Testis (tissue), 2 donors: ENCODE measurements at regions not wholly inside any gene's neighbourhood (a gene's known extent, or its start where the extent isn't known, plus 50 kb on each side); places are given as distances from the start of the nearest gene placed in this dataset.

Experiments
- POLR2A ChIP-seq: fragments of 450-650 bp; IDR thresholded peaks from one replicate; pipeline ENCODE4 v1.6.1; 2017; ENCODE audit warnings: antibody characterized with exemption, mild to moderate bottlenecking, moderate library complexity
- TF ChIP-seq, protein P1 (sequence below), 3 experiments: fragments of 450-650 bp in 2 of 3; fragments of 200-600 bp in 1 of 3; sonication (generic) in 1 of 3; IDR thresholded peaks; one replicate each; pipeline ENCODE4 v1.5.1; 2016 to 2019; ENCODE audit warnings: antibody characterized with exemption in 3 of 3, mild to moderate bottlenecking in 2 of 3, moderate library complexity in 1 of 3

DNA sequence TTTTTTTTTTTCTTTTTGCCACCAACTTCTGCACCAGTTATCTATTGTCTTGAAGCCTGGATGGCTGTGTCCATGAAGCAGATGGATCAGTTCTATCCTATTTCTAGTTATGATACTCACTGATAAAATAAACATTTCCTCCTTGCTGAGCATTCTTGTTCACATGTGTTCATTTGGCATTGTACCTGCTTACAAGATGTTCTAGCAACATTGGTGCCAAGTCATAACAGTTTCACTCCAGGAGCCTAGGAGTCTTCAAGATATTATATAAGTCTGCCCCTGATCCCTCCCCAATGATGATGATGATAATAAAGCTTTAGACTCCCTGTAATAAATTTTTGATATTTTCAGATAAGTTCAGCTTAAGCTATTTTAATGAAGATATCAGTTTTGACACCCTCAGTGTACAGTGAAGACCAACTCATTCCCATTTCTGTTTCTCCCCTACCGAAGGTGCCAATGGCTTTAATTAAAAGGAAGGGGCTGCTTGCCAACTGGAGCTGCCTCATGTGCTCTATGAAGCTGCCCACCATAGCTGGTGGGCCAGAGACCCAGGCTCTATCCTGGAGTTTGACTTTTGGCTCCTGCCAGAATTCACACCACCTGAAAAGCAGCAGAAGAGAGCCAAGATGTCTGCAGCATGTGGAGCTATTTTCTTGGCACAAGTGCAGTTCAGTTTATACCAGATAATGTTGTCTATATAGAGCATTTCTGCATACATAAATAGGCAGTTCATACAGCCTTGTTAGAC lies 265.4 kb upstream of the TET2 start:
- TF ChIP-seq, protein P1, sequence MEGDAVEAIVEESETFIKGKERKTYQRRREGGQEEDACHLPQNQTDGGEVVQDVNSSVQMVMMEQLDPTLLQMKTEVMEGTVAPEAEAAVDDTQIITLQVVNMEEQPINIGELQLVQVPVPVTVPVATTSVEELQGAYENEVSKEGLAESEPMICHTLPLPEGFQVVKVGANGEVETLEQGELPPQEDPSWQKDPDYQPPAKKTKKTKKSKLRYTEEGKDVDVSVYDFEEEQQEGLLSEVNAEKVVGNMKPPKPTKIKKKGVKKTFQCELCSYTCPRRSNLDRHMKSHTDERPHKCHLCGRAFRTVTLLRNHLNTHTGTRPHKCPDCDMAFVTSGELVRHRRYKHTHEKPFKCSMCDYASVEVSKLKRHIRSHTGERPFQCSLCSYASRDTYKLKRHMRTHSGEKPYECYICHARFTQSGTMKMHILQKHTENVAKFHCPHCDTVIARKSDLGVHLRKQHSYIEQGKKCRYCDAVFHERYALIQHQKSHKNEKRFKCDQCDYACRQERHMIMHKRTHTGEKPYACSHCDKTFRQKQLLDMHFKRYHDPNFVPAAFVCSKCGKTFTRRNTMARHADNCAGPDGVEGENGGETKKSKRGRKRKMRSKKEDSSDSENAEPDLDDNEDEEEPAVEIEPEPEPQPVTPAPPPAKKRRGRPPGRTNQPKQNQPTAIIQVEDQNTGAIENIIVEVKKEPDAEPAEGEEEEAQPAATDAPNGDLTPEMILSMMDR (IDR thresholded peaks at IDR 0.05): no peak
- TF ChIP-seq POLR2A: no peak
